Erythroblast (primary cell): ENCODE measurements at regions not wholly inside any gene's neighbourhood (a gene's known extent, or its start where the extent isn't known, plus 50 kb on each side); places are given as distances from the start of the nearest gene placed in this dataset.

Experiments used
- DNase-seq, 2 experiments: peaks; one replicate each; lab custom pipeline; 2025; lab: John Stamatoyannopoulos, UW
- GATA1 ChIP-seq: IDR thresholded peaks from 2 replicates; pipeline ENCODE4 v1.6.1; 2011; ENCODE audit warnings: low read depth, mild to moderate bottlenecking, control low read depth, low read length, moderate library complexity
- POLR2A ChIP-seq: IDR thresholded peaks from 2 replicates; pipeline ENCODE4 v1.6.1; 2011; ENCODE audit warnings: mild to moderate bottlenecking, low read length

DNA sequence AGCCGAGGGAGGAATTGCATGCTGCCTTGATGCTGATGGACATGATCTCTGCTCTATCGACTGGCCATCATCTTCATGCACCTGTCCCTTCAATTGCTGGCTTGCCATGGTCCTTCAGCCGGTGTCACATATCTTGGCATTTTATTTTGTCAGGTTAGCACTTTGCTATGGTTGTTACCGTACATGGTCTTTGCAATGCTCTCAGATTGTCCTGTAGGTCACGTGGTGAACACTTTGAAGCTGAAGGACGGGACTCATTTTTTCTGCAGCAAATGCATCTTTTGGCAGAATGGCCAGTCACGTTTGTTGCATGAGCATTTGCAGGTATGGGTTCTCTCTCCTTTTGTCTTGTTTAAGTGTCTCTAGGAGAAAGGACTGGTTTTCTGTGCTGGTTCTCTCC lies 326.8 kb upstream of the SHH start:
- TF ChIP-seq POLR2A (no peak), GATA1 (no peak)
- DNase-seq: no peak

DNA sequence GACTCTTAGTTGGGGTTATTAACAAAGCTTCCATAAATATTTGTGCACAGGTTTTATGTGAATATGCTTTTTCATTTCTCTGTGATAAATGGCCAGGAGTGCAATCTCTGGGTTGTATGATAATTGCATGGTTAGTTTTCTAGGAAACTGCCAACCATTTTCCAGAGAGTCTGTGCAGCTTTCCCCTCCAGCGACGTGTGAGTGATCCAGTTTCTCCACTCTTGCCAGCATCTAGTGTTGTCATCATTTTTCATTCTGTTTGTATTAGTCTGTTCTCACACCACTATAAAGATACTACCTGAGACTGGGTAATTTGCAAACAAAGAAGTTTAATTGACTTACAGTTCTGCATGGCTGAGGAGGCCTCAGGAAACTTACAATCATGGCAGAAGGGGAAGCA lies 319.6 kb upstream of the SHH start:
- TF ChIP-seq GATA1: no peak
- no peak for TF ChIP-seq POLR2A
- DNase-seq: no peak

DNA sequence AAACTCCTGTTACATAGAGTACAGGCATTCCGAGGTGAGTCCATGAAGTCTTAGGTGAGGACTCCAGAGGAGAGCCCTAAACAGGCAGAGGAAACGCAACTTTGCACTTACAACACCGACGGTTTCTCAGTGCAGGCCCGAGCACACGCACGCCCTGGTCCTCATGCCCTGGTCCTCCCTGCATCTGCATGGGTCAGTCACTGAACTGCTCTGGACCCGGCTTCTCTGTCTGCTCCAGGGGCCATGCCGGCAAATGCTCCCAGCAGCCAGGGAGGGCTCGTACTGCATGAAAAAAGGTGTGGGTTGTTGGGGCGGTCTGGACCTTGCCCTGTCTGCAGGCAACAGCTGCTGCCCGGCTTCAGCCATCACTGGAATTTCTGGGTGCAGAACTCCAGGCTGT lies 317.3 kb upstream of the SHH start:
- DNase-seq: no peak
- TF ChIP-seq GATA1 (no peak), POLR2A (no peak)

DNA sequence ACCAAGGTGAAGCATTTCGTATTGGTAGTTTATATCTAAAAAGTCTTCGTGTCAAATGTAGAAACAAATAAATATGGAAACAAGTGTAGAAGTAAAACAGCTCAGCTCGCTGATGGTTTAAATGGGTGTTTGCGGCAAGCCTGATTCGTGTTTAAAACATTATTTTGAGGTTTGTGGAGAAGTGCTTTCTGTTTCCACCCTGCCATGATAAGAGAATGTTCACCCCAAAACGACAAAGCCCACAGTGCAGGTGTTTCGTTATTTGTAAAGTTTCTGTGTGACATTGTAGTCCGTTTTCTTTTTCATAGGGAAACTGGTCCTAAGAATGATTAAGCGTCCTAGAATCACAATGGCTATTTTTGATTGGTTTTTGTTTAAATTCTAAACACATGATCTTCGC lies 316.2 kb upstream of the SHH start:
- DNase-seq: no peak
- TF ChIP-seq GATA1 (no peak), POLR2A (no peak)

DNA sequence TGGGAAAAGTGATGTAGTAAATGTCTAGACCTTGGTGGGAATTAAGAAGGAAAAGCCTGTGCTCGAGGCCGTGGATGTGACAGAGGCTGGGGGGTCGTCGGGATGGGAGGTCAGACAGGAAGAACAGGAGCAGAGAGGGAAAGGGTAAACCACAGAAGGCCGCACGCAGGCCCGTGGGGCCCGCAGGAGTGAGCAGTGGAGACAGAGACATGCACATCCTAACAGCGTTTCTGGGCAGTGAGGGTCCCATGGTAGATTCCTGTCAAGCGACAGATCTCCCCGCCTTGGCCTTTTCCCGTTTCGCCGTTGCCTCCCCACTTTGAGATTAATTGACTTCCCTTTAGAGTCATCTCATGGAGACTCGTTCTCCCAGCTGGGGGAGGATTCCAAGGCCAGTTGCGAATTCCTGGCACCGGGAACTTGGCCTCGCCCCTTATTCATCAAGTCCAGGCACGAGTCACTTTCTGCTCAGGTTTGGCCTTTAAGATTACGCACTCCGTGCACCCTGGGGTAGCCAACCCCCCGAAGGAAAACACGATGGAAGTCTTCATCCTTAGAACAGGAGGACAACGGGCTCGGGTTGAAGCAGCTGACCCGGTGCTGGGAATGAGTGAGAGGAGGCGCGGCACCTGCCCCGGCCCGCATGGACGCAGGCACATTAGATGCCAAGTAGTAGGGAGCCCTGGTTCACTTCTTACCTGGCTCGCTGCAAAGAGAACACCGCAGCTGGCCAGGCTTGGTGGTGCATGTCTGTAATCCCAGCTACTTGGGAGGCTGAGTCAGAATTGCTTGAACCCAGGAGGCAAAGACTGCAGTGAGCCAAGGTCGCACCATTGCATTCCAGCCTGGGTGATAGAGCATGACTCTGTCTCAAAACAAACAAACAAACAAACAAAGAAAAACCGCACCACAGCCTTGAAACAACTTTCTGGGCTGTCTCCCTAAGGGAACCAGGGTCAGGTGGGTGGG lies 315.2 kb upstream of the SHH start:
- DNase-seq: no peak
- TF ChIP-seq GATA1 (no peak), POLR2A (no peak)

DNA sequence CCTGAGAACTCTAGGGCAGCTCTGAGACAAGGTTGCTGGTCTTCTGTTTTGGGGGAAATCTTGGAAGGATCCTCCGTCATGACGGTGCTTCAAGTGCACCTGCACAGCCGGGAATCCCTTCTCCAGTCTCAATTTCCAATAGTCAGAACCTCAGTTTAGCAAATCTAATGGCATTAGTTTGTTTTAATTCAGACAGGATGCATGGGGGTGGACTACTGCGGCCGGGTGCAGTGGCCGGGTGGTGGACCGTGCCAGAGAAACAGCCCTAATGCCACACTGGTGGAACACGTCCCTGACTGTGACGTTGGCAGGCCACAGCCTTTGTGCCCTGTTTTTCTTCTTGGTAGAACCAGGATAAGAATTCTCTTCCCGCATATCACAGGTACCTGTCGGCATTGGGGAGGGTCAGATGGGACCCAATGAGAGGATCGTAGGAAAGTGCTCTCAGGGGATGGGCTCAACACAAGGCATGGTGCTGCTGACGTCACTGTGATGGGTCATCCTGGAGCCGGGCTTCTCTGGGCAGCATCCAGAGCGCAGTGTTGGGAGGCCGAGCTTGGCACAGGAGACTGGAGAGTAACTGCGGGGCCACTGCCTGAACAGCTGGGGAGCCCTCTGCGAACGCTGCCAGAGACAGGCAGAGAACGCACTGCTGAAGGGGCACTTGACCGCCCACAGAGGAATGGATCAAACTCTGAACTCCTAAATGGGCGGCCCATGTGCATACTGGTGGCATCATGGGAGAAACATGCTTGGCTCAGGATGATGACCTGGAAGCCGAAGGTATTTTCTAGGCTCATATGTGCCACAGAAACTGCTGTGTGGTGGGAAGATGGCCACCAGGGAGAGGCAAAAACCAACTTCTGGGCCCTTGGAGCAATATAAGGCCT lies 313.8 kb upstream of the SHH start:
- DNase-seq: no peak
- TF ChIP-seq POLR2A (no peak), GATA1 (no peak)

DNA sequence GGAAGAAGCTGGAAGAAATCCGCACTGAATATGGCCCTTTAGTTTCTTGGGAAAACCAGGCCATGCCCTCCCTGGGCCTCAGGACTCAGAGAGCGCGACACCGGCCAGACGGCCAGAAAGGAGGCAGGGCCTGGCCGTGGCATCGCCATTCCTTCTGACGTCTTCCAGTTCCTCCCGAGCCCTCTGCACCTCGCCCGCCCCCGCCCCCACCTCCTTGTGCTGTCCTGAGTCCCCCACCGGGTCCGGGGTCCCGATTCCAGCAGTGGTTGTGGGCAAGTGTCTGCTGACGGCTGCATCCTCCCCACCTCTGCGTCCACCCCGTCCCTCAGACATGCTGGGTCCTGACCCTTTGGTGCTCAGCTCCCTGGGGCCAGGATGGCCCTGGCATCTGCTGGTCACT lies 312.1 kb upstream of the SHH start:
- no peak for DNase-seq
- TF ChIP-seq POLR2A (no peak), GATA1 (no peak)

DNA sequence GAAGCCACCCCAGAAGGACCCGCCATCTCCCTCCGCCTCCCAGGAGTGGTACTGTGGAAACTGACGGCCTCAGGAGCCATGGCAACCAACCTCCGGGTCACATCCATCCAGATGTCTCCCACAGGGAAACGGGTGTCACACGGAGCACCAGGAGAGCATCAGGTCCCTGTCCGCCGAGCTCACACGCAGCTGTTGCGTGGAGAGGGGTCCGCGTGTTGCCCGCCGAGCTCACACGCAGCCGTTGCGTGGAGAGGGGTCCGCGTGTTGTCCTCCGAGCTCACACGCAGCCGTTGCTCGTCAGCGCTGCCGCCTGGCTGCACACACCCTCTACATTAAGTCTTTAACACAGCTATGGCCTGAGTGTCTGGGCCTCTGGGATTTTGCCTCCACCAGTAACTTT lies 311.1 kb upstream of the SHH start:
- TF ChIP-seq GATA1 (no peak), POLR2A (no peak)
- DNase-seq: no peak

DNA sequence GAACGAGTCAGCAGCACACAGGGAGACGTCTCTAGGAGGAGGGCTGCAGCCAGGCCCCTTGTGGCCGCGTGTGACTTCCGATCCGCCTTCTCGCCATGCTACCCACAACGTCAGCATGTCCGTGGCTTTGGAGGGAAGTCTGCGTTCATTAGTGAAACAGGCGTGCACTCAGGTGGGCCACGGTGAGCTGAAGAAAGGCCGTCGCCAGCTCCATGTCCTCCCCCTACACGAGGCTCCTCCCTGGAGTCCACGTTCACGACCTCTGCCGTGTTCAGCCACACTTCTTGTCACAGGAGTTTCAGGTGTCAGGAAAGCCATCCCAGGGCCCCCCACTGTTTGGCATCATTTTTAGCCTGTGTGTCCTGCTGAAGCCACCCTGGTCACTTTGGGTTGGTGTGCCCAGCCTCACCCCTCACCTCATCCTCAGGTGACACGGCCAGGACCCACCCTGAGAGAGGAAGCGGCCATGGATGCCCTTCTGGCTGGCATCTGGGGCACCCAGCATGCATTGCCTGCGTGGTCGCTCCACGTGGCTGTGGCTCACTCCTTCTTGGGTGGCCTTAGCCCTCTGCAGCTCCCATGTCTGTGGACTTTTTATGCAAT lies 310.6 kb upstream of the SHH start:
- TF ChIP-seq POLR2A (no peak), GATA1 (no peak)
- no peak for DNase-seq

DNA sequence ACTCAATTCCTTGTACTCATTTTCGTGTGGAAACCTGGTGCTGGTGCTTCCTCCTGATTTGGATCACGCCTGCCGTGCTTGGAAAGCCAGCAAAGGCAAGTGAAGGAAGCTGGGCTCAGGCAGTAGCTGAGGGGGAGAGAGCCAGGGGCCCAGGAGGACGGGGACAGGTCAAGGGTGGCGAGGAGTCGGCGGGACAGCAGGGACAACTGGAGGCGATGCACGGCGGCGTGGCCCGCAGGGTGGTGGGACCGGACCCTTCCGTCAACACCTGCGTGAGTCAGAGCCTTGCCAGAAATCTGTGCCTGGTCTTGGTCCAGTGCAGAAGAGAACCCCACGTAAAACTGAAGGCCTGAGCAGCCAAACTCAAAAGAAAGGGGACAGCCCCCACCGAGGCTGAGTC lies 309.7 kb upstream of the SHH start:
- TF ChIP-seq GATA1: no peak
- TF ChIP-seq POLR2A: no peak

DNA sequence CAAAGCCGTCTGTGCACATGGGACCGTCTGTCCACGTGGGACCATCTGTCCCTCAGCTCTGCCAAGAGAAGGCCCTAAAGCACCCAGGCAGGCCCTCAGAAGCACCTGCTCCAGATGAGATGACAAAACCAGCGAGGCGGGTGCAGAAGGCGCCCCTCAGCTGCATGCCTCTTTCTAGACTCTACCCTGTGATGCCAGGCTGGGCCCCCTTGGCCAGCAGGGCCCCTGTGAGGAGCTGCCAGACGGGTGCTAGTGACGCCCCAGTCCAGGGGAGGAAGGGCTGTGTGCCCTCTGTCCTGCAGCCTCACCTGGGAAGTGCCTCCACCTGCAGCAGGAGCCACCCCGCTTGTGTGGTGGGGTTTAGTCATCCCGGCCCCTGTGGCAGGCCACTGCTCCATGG lies 309.2 kb upstream of the SHH start:
- DNase-seq: no peak
- TF ChIP-seq GATA1 (no peak), POLR2A (no peak)

More for the DNA sequence above, 309.7 kb upstream of the SHH start:
- no peak for DNase-seq

DNA sequence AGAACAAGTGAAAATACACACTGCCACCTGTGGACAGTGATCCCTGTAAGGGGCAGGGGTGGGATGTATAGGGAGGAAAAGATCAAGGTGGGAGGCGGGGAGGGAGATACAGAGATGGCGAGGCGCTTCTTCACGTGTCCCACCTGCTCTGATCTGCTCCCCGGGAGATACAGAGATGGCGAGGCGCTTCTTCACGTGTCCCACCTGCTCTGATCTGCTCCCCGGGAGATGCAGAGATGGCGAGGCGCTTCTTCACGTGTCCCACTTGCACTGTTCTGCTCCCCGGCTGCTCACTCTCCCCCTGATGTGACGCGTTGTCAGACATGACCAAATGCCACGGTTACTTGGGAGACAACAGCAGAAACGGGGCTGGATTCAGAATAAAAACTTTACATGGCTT lies 308.3 kb upstream of the SHH start:
- TF ChIP-seq POLR2A: no peak
- TF ChIP-seq GATA1: no peak
- no peak for DNase-seq

DNA sequence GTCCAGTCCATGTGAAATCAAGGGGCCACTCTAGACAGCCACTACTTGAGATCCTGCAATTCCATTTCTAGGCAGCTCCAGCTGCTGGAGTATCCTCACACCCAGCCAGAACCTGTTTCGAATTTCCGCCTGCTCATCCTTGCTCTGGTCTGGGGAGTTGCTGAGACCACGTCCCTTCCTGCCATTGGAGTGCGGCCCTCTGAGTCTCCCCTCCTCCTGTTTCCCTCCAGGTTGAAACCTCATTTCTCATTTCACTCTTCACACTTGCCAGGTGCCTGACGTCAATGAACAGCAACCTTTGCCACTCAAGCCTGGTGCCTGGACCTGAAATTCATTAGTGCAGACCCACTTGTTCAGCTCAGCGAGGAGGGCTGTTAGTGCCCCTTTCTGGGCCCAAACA lies 307.5 kb upstream of the SHH start:
- no peak for DNase-seq
- TF ChIP-seq GATA1 (no peak), POLR2A (no peak)

DNA sequence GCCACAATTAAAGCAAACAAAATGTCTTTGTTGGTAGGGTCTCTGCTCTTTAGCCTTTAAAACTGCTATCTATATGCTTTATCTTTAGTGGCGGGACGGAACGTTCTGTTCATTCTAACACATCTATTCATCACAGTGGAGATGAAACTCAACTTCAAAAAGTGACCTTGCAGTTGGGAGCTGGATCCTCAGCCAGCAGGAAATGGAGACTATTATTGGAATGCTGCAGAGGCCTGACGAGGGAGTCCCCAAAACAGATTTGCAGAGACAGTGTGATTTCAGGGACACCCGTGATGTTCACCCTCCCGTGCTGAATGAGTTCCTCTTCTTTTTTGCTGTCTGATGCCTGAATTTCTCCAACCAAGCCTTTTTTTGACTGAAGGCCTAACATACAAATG lies 306.0 kb upstream of the SHH start:
- TF ChIP-seq GATA1 (no peak), POLR2A (no peak)
- DNase-seq: no peak

DNA sequence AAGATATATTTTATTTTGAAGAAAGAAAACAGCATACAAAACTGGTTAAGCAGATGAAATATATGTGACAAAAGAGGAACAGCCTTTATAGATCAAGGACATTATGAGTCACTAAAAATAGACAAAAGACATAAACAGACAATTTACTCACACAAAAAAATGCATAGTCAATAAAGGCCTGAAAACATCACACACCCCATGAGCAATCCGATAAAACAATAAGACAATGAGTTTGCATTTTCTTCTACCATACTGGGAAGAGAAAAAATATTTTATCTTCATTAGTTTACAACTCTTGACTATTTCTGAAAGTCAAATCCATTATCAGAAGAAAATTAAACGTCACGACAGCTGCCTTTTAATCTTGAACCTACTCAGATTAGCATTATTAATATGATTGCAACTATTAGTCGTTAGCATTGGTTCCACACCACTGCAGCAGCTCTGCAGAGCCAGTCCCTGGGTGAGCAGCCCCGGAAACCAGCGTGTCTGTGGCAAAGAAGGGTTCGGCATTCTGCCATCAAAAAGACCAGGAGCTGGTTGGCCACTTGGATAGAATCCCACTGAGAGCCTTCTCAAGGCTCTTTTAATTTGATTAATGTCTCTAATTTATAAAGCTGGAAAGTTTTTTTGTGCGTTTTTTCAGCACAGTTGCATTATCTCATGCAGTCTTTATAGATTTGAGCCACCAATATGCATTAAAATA lies 305.4 kb upstream of the SHH start:
- TF ChIP-seq GATA1: no peak
- no peak for TF ChIP-seq POLR2A
- no peak for DNase-seq
